ENCODE measurements at regions not wholly inside any gene's neighbourhood (a gene's known extent, or its start where the extent isn't known, plus 50 kb on each side); places are given as distances from the start of the nearest gene placed in this dataset.

DNA sequence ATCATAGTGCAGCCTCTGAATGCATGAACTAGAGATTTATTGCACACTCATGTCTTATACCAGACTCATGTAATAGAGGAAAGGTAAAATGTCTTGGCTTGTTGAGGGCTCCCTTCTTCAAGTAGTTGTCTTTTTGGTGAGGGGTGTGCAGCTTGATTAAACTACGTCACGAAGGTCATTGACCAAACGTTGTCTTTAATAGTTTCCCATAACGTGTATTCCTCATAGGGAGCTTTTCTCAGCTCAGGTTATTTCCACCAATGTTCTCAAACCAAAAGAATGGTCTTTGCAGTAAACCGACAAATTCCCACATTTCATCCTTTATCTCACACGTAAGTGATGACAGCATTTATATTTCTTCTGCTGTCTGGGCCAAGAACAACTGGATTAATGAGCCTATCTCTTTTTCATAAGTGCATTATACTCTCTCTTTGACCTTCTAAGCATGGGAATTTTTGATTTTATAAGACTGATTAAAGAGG lies 547.7 kb upstream of the ZEB2 start:
- no peaks in the 10 kb centered on the region for H3K4me1 ChIP-seq (ENCODE audit: insufficient read depth)
- Mint-ChIP-seq H3K27ac (no peak overlapping the region), H3K4me3 (no peak overlapping the region), H3K4me1 (peaks cover 8% of the 10 kb centered on the region; the same call in 2 of the 3 replicates), H3K9me3 (peaks cover 7% of the 10 kb centered on the region; the same call in 2 of the 3 replicates), H3K27me3 (ENCODE audit: insufficient read depth, low read depth, poor library complexity) (no peaks in the 10 kb centered on the region), H3K36me3 (ENCODE audit: low read depth) (no peaks in the 10 kb centered on the region; the same call in 2 of the 3 replicates)
- ATAC-seq, result no peak
- H4K20me1 ChIP-seq (replicated peaks; ENCODE audit: insufficient read depth), result no peaks in the 10 kb centered on the region
- no peak overlapping the region for H3K4me2 ChIP-seq
- no peak for DNase-seq (ENCODE audit: low spot score)
- H3K27me3 ChIP-seq (ENCODE audit: insufficient read depth), result no peaks in the 10 kb centered on the region
- no peak overlapping the region for H2AFZ ChIP-seq
- H3K27ac ChIP-seq (ENCODE audit: low read depth), result no peak overlapping the region
- no peaks in the 10 kb centered on the region for H3K79me2 ChIP-seq (replicated peaks; ENCODE audit: insufficient read depth)
- H3K4me3 ChIP-seq, result no peak overlapping the region
- TF ChIP-seq EZH2 (IDR thresholded peaks at IDR 0.05; ENCODE audit: low read depth, unreplicated experiment) (no peak), STAT1 (IDR thresholded peaks at IDR 0.05; ENCODE audit: unreplicated experiment) (no peak), NANOG (IDR thresholded peaks at IDR 0.05; ENCODE audit: borderline replicate concordance) (no peak), ZNF114 (CRISPR knock-in tag; IDR thresholded peaks at IDR 0.05) (no peak), ZNF331 (CRISPR knock-in tag; IDR thresholded peaks at IDR 0.05; ENCODE audit: low read depth) (no peak), JUNB (IDR thresholded peaks at IDR 0.05; ENCODE audit: unreplicated experiment) (no peak), CREB1 (CRISPR knock-in tag; IDR thresholded peaks at IDR 0.05; ENCODE audit: low read depth) (no peak), POLR2AphosphoS5 (IDR thresholded peaks at IDR 0.05; ENCODE audit: low read depth) (no peak), EZH2phosphoT487 (IDR thresholded peaks at IDR 0.05; ENCODE audit: unreplicated experiment) (no peak)
- TF ChIP-seq, protein P1, sequence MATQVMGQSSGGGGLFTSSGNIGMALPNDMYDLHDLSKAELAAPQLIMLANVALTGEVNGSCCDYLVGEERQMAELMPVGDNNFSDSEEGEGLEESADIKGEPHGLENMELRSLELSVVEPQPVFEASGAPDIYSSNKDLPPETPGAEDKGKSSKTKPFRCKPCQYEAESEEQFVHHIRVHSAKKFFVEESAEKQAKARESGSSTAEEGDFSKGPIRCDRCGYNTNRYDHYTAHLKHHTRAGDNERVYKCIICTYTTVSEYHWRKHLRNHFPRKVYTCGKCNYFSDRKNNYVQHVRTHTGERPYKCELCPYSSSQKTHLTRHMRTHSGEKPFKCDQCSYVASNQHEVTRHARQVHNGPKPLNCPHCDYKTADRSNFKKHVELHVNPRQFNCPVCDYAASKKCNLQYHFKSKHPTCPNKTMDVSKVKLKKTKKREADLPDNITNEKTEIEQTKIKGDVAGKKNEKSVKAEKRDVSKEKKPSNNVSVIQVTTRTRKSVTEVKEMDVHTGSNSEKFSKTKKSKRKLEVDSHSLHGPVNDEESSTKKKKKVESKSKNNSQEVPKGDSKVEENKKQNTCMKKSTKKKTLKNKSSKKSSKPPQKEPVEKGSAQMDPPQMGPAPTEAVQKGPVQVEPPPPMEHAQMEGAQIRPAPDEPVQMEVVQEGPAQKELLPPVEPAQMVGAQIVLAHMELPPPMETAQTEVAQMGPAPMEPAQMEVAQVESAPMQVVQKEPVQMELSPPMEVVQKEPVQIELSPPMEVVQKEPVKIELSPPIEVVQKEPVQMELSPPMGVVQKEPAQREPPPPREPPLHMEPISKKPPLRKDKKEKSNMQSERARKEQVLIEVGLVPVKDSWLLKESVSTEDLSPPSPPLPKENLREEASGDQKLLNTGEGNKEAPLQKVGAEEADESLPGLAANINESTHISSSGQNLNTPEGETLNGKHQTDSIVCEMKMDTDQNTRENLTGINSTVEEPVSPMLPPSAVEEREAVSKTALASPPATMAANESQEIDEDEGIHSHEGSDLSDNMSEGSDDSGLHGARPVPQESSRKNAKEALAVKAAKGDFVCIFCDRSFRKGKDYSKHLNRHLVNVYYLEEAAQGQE (IDR thresholded peaks at IDR 0.05; ENCODE audit: unreplicated experiment), result no peak
- TF ChIP-seq, protein P2, sequence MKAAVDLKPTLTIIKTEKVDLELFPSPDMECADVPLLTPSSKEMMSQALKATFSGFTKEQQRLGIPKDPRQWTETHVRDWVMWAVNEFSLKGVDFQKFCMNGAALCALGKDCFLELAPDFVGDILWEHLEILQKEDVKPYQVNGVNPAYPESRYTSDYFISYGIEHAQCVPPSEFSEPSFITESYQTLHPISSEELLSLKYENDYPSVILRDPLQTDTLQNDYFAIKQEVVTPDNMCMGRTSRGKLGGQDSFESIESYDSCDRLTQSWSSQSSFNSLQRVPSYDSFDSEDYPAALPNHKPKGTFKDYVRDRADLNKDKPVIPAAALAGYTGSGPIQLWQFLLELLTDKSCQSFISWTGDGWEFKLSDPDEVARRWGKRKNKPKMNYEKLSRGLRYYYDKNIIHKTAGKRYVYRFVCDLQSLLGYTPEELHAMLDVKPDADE (IDR thresholded peaks at IDR 0.05), result no peak
- TF ChIP-seq, protein P3, sequence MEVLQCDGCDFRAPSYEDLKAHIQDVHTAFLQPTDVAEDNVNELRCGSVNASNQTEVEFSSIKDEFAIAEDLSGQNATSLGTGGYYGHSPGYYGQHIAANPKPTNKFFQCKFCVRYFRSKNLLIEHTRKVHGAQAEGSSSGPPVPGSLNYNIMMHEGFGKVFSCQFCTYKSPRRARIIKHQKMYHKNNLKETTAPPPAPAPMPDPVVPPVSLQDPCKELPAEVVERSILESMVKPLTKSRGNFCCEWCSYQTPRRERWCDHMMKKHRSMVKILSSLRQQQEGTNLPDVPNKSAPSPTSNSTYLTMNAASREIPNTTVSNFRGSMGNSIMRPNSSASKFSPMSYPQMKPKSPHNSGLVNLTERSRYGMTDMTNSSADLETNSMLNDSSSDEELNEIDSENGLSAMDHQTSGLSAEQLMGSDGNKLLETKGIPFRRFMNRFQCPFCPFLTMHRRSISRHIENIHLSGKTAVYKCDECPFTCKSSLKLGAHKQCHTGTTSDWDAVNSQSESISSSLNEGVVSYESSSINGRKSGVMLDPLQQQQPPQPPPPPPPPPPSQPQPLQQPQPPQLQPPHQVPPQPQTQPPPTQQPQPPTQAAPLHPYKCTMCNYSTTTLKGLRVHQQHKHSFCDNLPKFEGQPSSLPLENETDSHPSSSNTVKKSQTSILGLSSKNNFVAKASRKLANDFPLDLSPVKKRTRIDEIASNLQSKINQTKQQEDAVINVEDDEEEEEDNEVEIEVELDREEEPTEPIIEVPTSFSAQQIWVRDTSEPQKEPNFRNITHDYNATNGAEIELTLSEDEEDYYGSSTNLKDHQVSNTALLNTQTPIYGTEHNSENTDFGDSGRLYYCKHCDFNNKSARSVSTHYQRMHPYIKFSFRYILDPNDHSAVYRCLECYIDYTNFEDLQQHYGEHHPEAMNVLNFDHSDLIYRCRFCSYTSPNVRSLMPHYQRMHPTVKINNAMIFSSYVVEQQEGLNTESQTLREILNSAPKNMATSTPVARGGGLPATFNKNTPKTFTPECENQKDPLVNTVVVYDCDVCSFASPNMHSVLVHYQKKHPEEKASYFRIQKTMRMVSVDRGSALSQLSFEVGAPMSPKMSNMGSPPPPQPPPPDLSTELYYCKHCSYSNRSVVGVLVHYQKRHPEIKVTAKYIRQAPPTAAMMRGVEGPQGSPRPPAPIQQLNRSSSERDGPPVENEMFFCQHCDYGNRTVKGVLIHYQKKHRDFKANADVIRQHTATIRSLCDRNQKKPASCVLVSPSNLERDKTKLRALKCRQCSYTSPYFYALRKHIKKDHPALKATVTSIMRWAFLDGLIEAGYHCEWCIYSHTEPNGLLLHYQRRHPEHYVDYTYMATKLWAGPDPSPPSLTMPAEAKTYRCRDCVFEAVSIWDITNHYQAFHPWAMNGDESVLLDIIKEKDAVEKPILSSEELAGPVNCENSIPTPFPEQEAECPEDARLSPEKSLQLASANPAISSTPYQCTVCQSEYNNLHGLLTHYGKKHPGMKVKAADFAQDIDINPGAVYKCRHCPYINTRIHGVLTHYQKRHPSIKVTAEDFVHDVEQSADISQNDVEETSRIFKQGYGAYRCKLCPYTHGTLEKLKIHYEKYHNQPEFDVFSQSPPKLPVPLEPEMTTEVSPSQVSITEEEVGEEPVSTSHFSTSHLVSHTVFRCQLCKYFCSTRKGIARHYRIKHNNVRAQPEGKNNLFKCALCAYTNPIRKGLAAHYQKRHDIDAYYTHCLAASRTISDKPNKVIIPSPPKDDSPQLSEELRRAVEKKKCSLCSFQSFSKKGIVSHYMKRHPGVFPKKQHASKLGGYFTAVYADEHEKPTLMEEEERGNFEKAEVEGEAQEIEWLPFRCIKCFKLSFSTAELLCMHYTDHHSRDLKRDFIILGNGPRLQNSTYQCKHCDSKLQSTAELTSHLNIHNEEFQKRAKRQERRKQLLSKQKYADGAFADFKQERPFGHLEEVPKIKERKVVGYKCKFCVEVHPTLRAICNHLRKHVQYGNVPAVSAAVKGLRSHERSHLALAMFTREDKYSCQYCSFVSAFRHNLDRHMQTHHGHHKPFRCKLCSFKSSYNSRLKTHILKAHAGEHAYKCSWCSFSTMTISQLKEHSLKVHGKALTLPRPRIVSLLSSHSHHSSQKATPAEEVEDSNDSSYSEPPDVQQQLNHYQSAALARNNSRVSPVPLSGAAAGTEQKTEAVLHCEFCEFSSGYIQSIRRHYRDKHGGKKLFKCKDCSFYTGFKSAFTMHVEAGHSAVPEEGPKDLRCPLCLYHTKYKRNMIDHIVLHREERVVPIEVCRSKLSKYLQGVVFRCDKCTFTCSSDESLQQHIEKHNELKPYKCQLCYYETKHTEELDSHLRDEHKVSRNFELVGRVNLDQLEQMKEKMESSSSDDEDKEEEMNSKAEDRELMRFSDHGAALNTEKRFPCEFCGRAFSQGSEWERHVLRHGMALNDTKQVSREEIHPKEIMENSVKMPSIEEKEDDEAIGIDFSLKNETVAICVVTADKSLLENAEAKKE (CRISPR knock-in tag; IDR thresholded peaks at IDR 0.05), result no peak
- TF ChIP-seq, protein P4, sequence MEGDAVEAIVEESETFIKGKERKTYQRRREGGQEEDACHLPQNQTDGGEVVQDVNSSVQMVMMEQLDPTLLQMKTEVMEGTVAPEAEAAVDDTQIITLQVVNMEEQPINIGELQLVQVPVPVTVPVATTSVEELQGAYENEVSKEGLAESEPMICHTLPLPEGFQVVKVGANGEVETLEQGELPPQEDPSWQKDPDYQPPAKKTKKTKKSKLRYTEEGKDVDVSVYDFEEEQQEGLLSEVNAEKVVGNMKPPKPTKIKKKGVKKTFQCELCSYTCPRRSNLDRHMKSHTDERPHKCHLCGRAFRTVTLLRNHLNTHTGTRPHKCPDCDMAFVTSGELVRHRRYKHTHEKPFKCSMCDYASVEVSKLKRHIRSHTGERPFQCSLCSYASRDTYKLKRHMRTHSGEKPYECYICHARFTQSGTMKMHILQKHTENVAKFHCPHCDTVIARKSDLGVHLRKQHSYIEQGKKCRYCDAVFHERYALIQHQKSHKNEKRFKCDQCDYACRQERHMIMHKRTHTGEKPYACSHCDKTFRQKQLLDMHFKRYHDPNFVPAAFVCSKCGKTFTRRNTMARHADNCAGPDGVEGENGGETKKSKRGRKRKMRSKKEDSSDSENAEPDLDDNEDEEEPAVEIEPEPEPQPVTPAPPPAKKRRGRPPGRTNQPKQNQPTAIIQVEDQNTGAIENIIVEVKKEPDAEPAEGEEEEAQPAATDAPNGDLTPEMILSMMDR (conservative IDR thresholded peaks at IDR 0.05; ENCODE audit: low read depth in 2 of 2), result no peak
- no peaks in the 10 kb centered on the region for H3K36me3 ChIP-seq (ENCODE audit: insufficient read depth)
- no peaks in the 10 kb centered on the region; the same call in 1 of the 2 replicates for H3K9me2 ChIP-seq (ENCODE audit: insufficient read depth)
- H3F3A ChIP-seq (replicated peaks; ENCODE audit: low read depth), result no peaks in the 10 kb centered on the region

All from GM23338 (cell line).